Endothelial cell of umbilical vein (primary cell): ENCODE measurements at regions not wholly inside any gene's neighbourhood (a gene's known extent, or its start where the extent isn't known, plus 50 kb on each side); places are given as distances from the start of the nearest gene placed in this dataset.

Experiments used
- BruUV-seq: library from RNA; stranded (reverse); fragments of 400-500 nt; replicated peaks from 2 replicates; lab custom pipeline; 2021; lab: Mats Ljungman, UMichigan
- CTCF ChIA-PET: fragments of 300-600, 350-600 bp; sonication (Branson Sonifier 250); formaldehyde crosslinking; loops from one replicate; lab custom pipeline; 2021; ENCODE audit warnings: antibody characterized with exemption, inconsistent platforms; lab: Charles Lee
- POLR2A ChIA-PET: fragments of 300-600, 350-600 bp; sonication (Branson Sonifier 250); formaldehyde crosslinking; loops from one replicate; lab custom pipeline; 2021; ENCODE audit warnings: antibody characterized with exemption, inconsistent platforms; lab: Charles Lee
- DNase-seq: peaks from one replicate; pipeline ENCODE4 v3.0.0-alpha.2; 2011; ENCODE audit warnings: low read depth, low spot score
- FAIRE-seq: peaks from 2 replicates; lab custom pipeline; 2011; peaks lifted over from hg19 to GRCh38; lab: Jason Lieb, UNC
- H2AFZ ChIP-seq: 2 replicates; pipeline ENCODE4 v1.6.0; 2012; ENCODE audit warnings: low read depth, low read length, control low read depth, inconsistent platforms
- H3K27ac ChIP-seq: 2 replicates; pipeline ENCODE4 v1.5.1; 2011; ENCODE audit warnings: low read depth, mild to moderate bottlenecking, control low read depth, low read length, moderate library complexity; ENCODE audit not compliant: insufficient read depth
- H3K27me3 ChIP-seq, 2 experiments: 2 replicates each; pipeline versions ENCODE4 v1.6.0 to v1.6.1; 2011; ENCODE audit warnings: low read length in 2 of 2, mixed read lengths in 1 of 2; ENCODE audit not compliant: control insufficient read depth in 2 of 2, insufficient read depth in 2 of 2
- H3K36me3 ChIP-seq, 2 experiments: 2 replicates in 1 of 2; 3 replicates in 1 of 2; pipeline ENCODE4 v1.5.1; 2011; ENCODE audit warnings: low read length in 2 of 2, mild to moderate bottlenecking in 1 of 2, moderate library complexity in 1 of 2; ENCODE audit not compliant: control insufficient read depth in 2 of 2, insufficient read depth in 2 of 2; ENCODE audit errors: extremely low read depth in 1 of 2
- H3K4me1 ChIP-seq: 3 replicates; pipeline ENCODE4 v1.5.1; 2011; ENCODE audit warnings: mild to moderate bottlenecking, low read length; ENCODE audit not compliant: control insufficient read depth, insufficient read depth; ENCODE audit errors: extremely low read depth
- H3K4me2 ChIP-seq: 2 replicates; pipeline ENCODE4 v1.6.1; 2011; ENCODE audit warnings: low read length, control low read depth, mixed read lengths; ENCODE audit not compliant: insufficient read depth
- H3K4me3 ChIP-seq, 3 experiments: fragments of 200-600 bp in 1 of 3; sonication (generic), shearing (Covaris generic) in 1 of 3; replicated peaks in 1 of 3; 2 replicates each; pipeline ENCODE4 v1.5.1; 2011 to 2016; ENCODE audit warnings: control low read depth in 3 of 3, low read length in 3 of 3, mild to moderate bottlenecking in 2 of 3, inconsistent platforms in 1 of 3, low read depth in 1 of 3, moderate library complexity in 1 of 3; ENCODE audit not compliant: insufficient read depth in 1 of 3
- H3K79me2 ChIP-seq: 2 replicates; pipeline ENCODE4 v1.6.0; 2012; ENCODE audit warnings: low read length, inconsistent platforms; ENCODE audit not compliant: control insufficient read depth, insufficient read depth
- H3K9ac ChIP-seq: replicated peaks from 2 replicates; pipeline ENCODE3; 2011; ENCODE audit warnings: low read length, control low read depth; ENCODE audit not compliant: insufficient read depth; ENCODE audit errors: extremely low read depth
- H3K9me1 ChIP-seq: replicated peaks from 3 replicates; pipeline ENCODE4 v1.6.0; 2011; ENCODE audit warnings: mild to moderate bottlenecking, low read length; ENCODE audit not compliant: control insufficient read depth, insufficient read depth; ENCODE audit errors: extremely low read depth
- H3K9me3 ChIP-seq: replicated peaks from 2 replicates; pipeline ENCODE4 v1.5.1; 2012; ENCODE audit warnings: low read length, inconsistent platforms; ENCODE audit not compliant: control insufficient read depth, insufficient read depth
- H4K20me1 ChIP-seq: replicated peaks from 2 replicates; pipeline ENCODE3; 2011; ENCODE audit warnings: mild to moderate bottlenecking, low read length; ENCODE audit not compliant: control insufficient read depth, insufficient read depth; ENCODE audit errors: extremely low read depth
- EZH2 ChIP-seq: IDR thresholded peaks from 2 replicates; pipeline ENCODE4 v1.6.1; 2012; ENCODE audit warnings: borderline replicate concordance, low read depth, mild to moderate bottlenecking, moderate library complexity, low read length, inconsistent platforms; ENCODE audit not compliant: severe bottlenecking
- FOS ChIP-seq: IDR thresholded peaks from 2 replicates; pipeline ENCODE4 v1.6.1; 2011; ENCODE audit warnings: mild to moderate bottlenecking, low read length, moderate library complexity, borderline replicate concordance; ENCODE audit not compliant: insufficient read depth
- GATA2 ChIP-seq: IDR thresholded peaks from 2 replicates; pipeline ENCODE4 v1.7.0; 2011; ENCODE audit warnings: low read depth, mild to moderate bottlenecking, moderate library complexity, mixed read lengths, low read length; ENCODE audit not compliant: insufficient read length, insufficient read depth
- JUN ChIP-seq: IDR thresholded peaks from 2 replicates; pipeline ENCODE4 v1.6.1; 2011; ENCODE audit warnings: borderline replicate concordance, low read depth; ENCODE audit not compliant: insufficient read length, insufficient read depth
- MYC ChIP-seq: IDR thresholded peaks from one replicate; pipeline ENCODE4 v1.6.1; 2011; ENCODE audit warnings: mild to moderate bottlenecking, low read depth, low read length
- POLR2A ChIP-seq: IDR thresholded peaks from 2 replicates; pipeline ENCODE4 v1.6.1; 2012; ENCODE audit warnings: low read depth, mild to moderate bottlenecking, control low read depth, low read length
- POLR2AphosphoS5 ChIP-seq: IDR thresholded peaks from 2 replicates; pipeline ENCODE4 v1.6.1; 2012; ENCODE audit warnings: low read depth, mild to moderate bottlenecking, control low read depth, low read length, moderate library complexity; ENCODE audit not compliant: insufficient read depth
- dilution Hi-C: fragments of 300-500 bp; cut with MboI; formaldehyde crosslinking; loops from one replicate; pipeline ENCODE4 v1.15.0; 2019; ENCODE audit warnings: low sequenced_read_pairs; ENCODE audit not compliant: extremely low pct_ligation_motif_present
- intact Hi-C: fragments of 100-400 bp; cut with micrococcal nuclease; formaldehyde crosslinking; loops from one replicate; pipeline ENCODE4 v1.10.0; 2022
- TF ChIP-seq, protein P1 (sequence below), 2 donors: IDR thresholded peaks; 1 replicate in 1 of 2; 2 replicates in 1 of 2; pipeline ENCODE4 v1.5.1; 2011; ENCODE audit warnings: low read length in 2 of 2, mild to moderate bottlenecking in 2 of 2, moderate library complexity in 2 of 2, control low read depth in 1 of 2, inconsistent platforms in 1 of 2, low read depth in 1 of 2; ENCODE audit not compliant: insufficient read depth in 1 of 2; ENCODE audit errors: extremely low read depth in 1 of 2
- TF ChIP-seq, protein P2 (sequence below): IDR thresholded peaks from 2 replicates; pipeline ENCODE4 v1.6.1; 2011; ENCODE audit not compliant: insufficient read depth, insufficient read length

DNA sequence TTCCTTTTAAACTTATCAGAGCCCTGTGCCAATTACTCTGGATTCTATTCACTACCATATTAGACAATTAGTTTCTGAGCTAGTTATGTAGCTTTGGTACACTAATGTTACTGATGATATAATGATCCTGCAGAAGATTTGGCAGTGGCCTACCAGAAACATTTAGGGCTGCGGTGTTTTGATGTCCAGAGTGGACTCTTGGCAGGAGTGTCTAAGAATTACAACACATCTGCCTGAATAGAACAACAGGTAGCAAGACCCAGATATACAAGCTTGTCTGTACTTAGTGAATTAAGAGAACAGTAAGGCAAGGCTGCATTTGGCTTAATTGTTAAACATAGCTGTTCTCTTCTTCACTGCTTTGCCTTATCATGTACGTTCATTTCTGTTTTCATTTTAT is 691.6 kb upstream of the FBXO33 start:
- TF ChIP-seq, protein P1, sequence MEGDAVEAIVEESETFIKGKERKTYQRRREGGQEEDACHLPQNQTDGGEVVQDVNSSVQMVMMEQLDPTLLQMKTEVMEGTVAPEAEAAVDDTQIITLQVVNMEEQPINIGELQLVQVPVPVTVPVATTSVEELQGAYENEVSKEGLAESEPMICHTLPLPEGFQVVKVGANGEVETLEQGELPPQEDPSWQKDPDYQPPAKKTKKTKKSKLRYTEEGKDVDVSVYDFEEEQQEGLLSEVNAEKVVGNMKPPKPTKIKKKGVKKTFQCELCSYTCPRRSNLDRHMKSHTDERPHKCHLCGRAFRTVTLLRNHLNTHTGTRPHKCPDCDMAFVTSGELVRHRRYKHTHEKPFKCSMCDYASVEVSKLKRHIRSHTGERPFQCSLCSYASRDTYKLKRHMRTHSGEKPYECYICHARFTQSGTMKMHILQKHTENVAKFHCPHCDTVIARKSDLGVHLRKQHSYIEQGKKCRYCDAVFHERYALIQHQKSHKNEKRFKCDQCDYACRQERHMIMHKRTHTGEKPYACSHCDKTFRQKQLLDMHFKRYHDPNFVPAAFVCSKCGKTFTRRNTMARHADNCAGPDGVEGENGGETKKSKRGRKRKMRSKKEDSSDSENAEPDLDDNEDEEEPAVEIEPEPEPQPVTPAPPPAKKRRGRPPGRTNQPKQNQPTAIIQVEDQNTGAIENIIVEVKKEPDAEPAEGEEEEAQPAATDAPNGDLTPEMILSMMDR (IDR thresholded peaks at IDR 0.05; ENCODE audit: extremely low read depth in 1 of 2, insufficient read depth in 1 of 2, low read depth in 1 of 2, low read length in 2 of 2), result no peak
- TF ChIP-seq MYC (no peak), JUN (no peak), POLR2A (no peak), EZH2 (no peak), GATA2 (no peak), FOS (no peak), POLR2AphosphoS5 (no peak)
- TF ChIP-seq, protein P2, sequence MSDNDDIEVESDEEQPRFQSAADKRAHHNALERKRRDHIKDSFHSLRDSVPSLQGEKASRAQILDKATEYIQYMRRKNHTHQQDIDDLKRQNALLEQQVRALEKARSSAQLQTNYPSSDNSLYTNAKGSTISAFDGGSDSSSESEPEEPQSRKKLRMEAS, result no peak
- Histone ChIP-seq H3K79me2 (no peaks in the 10 kb centered on the region), H3K4me3 (no peak overlapping the region), H3K27me3 (no peaks in the 10 kb centered on the region), H3K36me3 (no peaks in the 10 kb centered on the region), H3K9me3 (no peaks in the 10 kb centered on the region), H2AFZ (no peak overlapping the region), H4K20me1 (no peaks in the 10 kb centered on the region), H3K27ac (no peak overlapping the region), H3K9me1 (no peaks in the 10 kb centered on the region), H3K9ac (no peak overlapping the region), H3K4me1 (no peaks in the 10 kb centered on the region), H3K4me2 (no peak overlapping the region)
- DNase-seq (no peak), FAIRE-seq (no peak)
- BruUV-seq, result no TSS peak
- intact Hi-C loops, result no loop called here
- ChIA-PET POLR2A (no interaction called here), CTCF (no interaction called here)
- dilution Hi-C loops, result no loop called here
